RWPE1 (cell line): ENCODE measurements at regions not wholly inside any gene's neighbourhood (a gene's known extent, or its start where the extent isn't known, plus 50 kb on each side); places are given as distances from the start of the nearest gene placed in this dataset.

Source experiments
- CTCF ChIA-PET: fragments of 350-600 bp; sonication (Branson Sonifier 250); formaldehyde crosslinking; extraction: SDS; loops from one replicate; lab custom pipeline; 2021; lab: Yijun Ruan, JAX
- POLR2A ChIA-PET: fragments of 400-600 bp; formaldehyde crosslinking; extraction: SDS; loops from one replicate; lab custom pipeline; 2020; ENCODE audit warnings: antibody characterized with exemption; ENCODE audit not compliant: low non-redundant PET; lab: Yijun Ruan, JAX
- DNase-seq: peaks from one replicate; pipeline ENCODE4 v3.0.0; 2012; ENCODE audit warnings: low spot score
- H3K27ac ChIP-seq: fragments of 450-650 bp; 2 replicates; pipeline ENCODE4 v1.5.1; 2017
- CTCF ChIP-seq: fragments of 450-650 bp; conservative IDR thresholded peaks from 2 replicates; pipeline ENCODE4 v1.5.1; 2017; ENCODE audit warnings: low read depth, mild to moderate bottlenecking

DNA sequence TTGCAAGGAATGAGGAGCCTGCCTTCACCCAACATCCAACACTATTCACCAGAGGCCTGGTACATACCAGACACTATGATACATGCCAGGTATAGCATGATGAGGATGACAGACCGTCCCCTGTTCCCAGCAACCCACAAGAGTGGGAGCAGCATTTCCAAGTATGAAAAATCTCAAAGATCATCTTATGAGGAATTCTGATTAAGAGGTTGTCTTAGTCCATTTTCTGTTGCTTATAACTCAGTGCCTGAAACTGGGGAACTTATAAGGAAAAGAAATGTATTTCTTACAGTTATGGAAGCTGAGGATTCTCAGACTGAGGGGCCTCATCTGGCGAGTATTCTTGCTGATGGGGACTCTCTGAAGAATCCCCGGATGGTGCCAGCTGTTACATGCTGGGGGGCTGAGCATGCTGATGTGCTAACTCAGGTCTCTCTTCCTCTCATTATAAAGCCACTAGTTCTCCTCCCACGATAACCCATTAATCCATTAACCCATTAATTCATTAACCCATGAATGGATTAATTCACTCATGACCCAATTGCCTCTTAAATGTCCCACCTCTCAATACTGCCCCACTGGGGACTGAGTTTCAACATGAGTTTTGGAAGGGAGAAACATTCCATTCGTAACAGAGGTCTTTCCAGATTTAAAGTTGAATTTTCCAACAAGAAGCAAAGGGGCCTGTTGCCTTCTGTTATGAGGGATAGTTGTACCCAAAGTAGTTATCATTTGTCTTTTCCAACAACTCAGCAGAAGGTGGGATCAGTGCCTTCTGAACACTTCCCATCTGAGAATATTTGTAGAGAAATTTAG, 173.9 kb downstream of the HERPUD2 start:
- H3K27ac ChIP-seq: no peak overlapping the region
- POLR2A ChIA-PET: no interaction called here
- DNase-seq: no peak
- no peak for TF ChIP-seq CTCF
- CTCF ChIA-PET: interaction anchor here (0.5 to 1.4 kb wide), 15 partner anchors 9 to 1460 kb away, joined by 3 to 8 read pairs (median 4); no protein-coding TSS in a partner anchor

- ChIA-PET CTCF (interaction anchor here (0.5 to 1.4 kb wide), 19 partner anchors 9 to 1479 kb away, joined by 3 to 8 read pairs (median 3); no protein-coding TSS in a partner anchor), POLR2A (interaction anchor here (0.6 kb wide), 1 partner anchor 1434 kb away, joined by 3 read pairs; no protein-coding TSS in a partner anchor)
- no peak overlapping the region for H3K27ac ChIP-seq
- peak; percentile 94 for TF ChIP-seq CTCF
- DNase-seq: peak; percentile 81
Measured at GRCh38 chr7:35519971-35520809, 174.7 kb downstream of the HERPUD2 start.

GRCh38 chr7:35518767-35519166, 176.2 kb downstream of the HERPUD2 start:
- TF ChIP-seq CTCF: no peak
- POLR2A ChIA-PET: no interaction called here
- no peak for DNase-seq
- CTCF ChIA-PET: interaction anchor here (0.6 to 0.7 kb wide), 3 partner anchors 88 to 1924 kb away, joined by 3 read pairs; no protein-coding TSS in a partner anchor
- H3K27ac ChIP-seq: no peak overlapping the region

DNA sequence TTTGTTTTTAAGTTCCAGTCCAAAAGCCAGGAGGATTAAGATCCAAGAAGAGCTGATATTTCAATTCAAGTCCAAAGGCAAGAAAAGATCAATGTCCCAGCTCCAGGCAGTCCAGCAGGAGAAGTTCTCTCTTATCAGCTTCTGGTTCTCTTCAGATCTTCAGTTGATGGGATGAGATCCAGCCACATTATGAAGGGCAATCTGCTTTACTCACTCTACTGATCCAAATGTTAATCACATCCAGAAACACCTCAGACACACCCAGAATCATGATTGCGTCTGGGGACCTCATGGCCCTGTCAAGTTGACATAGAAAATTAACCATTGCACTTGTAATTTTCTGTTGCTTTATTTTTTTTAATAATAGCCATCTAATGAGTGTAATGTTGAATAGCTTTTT, 178.4 kb downstream of the HERPUD2 start:
- no peak for TF ChIP-seq CTCF
- CTCF ChIA-PET: no interaction called here
- no peak for DNase-seq
- POLR2A ChIA-PET: no interaction called here
- H3K27ac ChIP-seq: no peak overlapping the region

DNA sequence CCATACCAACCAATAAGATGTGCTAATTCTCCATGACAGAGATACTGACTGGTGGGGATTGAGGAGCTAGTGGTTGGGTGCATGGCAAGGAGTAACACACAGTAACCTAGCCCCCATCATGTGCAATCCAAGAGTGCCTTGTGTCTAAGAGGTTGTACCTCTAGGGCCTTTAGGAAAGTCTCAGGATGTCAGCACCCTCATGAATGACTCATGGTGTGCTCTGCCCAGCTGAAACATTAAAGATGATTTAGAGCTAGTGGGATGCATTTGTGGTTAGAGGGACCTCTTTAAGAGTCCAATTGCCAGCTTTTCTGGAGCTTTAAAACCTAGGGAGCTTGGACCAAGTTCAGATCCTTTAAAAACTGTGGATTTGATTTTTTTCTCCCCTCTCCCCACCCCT, 181.1 kb downstream of the HERPUD2 start:
- DNase-seq: no peak
- no peak for TF ChIP-seq CTCF
- ChIA-PET CTCF (no interaction called here), POLR2A (no interaction called here)
- H3K27ac ChIP-seq: no peak overlapping the region

DNA sequence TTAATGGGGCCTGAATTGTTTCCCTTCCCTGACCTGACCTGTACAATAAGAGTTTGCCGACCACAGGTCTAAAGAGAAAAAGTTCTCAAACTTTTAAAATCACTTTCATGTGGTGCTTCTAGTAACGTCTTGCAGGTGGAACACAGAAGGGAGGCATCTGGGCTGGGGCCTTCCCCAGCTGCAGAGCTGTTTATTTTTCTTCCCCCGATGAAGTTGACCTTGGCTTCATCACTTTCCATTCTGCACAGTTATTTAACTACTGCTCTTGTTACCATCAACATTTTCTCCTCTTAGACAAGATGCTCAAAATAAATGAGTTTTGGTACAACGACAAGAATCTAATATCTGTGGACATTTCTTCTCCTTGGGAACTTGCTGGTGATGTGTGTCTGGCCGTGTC, 181.7 kb downstream of the HERPUD2 start:
- CTCF ChIA-PET: interaction anchor here (0.6 kb wide), 1 partner anchor 88 kb away, joined by 3 read pairs; no protein-coding TSS in a partner anchor
- TF ChIP-seq CTCF: no peak

More for the DNA sequence above, 181.7 kb downstream of the HERPUD2 start:
- no peak overlapping the region for H3K27ac ChIP-seq
- POLR2A ChIA-PET: no interaction called here
- DNase-seq: no peak
